ENCODE measurements at regions not wholly inside any gene's neighbourhood (a gene's known extent, or its start where the extent isn't known, plus 50 kb on each side); places are given as distances from the start of the nearest gene placed in this dataset.
A peak's percentile ranks its signal among the peaks of the same experiment; 100 is the strongest.

- DNase-seq = peak; percentile 1
Measured at GRCh38 chr2:145495590-145495989, 975.7 kb upstream of the ZEB2 start.

GRCh38 chr2:145494441-145494840 is 974.5 kb upstream of the ZEB2 start:
- no peak for DNase-seq

GRCh38 chr2:145488571-145488970 is 968.7 kb upstream of the ZEB2 start:
- DNase-seq = no peak

DNA sequence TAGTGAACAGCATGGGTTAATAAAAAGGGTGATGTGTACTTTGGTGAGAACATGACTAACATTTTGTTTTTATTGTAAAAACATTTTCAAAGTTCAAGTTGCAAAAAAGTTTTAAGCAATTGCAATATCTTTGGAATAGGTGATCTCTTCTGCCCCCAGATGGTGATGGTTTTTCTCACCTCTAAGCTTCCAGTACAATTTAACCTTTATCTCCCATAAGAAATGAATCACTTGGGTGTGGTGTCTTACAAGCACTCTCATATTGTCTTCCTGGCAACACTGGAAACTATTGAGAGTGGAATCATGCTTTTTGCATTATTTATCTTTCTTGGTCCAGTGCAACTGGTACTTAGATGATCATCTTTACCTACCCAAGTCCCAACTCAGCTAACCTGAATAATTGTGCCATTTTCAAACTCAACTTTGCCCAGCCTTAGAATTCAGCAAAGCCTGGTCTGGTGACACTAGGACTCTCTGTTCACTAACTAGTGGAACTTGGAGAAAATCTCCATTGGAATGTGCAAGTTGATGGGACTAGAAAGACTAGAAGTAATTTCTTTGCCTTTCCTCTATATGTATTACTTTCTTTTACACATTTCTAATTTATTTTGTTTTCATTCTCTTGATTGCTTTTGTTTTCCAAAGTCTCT is 964.7 kb upstream of the ZEB2 start:
- no peak for DNase-seq

DNA sequence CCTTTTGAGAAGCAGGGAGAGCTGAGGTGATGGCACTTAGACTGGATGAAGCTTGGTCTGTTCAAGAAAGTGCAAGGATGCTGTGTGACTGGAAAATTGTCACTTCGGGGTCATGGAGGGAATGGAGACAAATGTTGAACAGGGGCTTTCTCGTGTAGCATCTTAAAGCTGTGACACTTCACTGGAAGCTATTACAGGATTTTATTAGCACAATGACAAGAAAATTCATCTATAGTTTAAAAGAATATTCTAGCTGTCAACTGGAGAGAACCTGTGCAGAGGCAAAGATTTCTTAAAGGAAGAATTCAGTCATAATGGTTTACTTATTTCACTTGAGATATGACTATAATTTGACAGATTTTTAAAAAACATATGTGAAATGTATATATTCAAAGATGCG is 963.9 kb upstream of the ZEB2 start:
- no peak for DNase-seq

GRCh38 chr2:145481334-145481922 is 961.5 kb upstream of the ZEB2 start:
- no peak for DNase-seq

DNA sequence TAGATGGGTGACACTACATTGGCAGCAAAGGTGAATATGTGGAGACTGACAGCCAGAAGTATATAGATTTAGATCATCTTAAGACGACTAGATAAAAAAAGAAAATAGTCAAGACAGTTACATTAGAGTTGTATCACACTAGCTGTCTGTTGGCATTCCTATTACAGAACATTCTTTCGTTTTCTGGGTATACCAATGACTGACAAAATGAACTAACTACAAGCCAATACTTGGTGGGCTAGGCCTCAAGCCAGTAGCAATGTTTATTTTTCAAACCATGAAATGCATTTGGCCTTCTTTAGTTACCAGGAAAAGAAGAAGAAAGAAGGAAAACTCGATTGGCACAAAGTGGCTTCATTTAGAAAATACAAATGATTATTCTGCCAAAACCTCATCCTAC is 944.9 kb upstream of the ZEB2 start:
- no peak for DNase-seq

DNA sequence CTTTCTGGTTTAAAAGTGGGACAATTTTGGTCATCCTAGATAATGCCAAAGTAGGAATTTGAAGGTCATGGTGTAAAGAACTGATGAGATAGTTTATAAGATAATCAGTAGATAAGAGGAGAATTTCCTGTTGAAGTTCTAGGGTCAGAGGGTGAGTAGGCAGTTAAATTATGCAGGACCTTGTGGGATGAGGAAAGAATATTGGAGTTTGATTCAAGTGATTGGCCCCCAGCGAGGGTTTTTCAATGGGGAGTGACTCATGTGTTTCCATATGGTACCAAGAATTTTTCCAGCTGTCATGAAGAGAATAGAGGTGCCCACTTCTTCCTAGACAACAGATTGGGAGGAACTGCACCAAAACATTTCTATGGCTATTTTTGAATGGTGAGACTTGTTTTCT is 940.2 kb upstream of the ZEB2 start:
- DNase-seq = no peak

GRCh38 chr2:145431181-145431951 is 911.4 kb upstream of the ZEB2 start:
- DNase-seq = peak; percentile 99

DNA sequence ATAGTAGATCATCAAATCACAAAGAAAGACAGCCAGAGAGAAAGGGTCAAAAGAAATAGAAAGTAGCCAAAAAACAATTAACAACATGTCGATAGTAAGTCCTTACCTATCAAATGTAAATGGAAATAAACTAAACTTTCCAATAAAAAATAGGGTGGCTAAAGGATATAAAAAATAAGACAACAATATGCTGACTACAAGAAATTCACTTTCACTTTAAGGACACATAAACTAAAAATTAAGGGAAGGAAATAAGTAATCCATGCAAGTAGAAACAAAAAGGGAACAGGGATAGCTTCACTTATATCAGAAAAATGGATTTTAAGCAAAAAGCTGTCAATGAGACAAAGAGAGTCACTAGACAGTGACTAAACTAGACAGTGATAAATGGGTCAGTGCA is 903.9 kb upstream of the ZEB2 start:
- DNase-seq = no peak

- no peak for DNase-seq
Measured at GRCh38 chr2:145422576-145422975, 902.7 kb upstream of the ZEB2 start.

GRCh38 chr2:145421841-145422240 is 901.9 kb upstream of the ZEB2 start:
- DNase-seq = no peak

- DNase-seq = no peak
Measured at GRCh38 chr2:145416640-145417039, 896.7 kb upstream of the ZEB2 start.

GRCh38 chr2:145415151-145415550 is 895.2 kb upstream of the ZEB2 start:
- DNase-seq = no peak

GRCh38 chr2:145413261-145414030 is 893.5 kb upstream of the ZEB2 start:
- no peak for DNase-seq

- peak; percentile 24 for DNase-seq
Measured at GRCh38 chr2:145412155-145412554, 892.2 kb upstream of the ZEB2 start.

- peak; percentile 37 for DNase-seq
Measured at GRCh38 chr2:145411493-145411892, 891.6 kb upstream of the ZEB2 start.

GRCh38 chr2:145410086-145410485 is 890.2 kb upstream of the ZEB2 start:
- DNase-seq = no peak

DNA sequence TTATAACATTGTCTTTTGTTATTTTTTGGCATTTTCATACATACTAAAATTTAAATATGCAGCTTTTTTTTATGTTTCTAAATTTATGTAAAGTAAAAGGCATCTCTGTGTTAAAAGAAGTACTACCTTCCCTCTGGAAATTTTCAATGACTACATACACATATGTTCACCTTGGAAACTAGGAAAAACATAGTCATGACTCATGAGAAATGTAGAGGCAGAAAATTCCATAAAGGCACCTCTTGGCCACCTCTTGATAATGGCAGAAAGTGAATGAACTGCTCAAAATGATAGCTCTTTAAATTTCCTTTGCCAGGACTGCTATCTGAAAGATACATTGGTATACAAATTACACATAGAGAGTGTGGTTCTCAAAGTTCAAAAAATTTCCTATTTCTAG is 889.1 kb upstream of the ZEB2 start:
- no peak for DNase-seq

DNA sequence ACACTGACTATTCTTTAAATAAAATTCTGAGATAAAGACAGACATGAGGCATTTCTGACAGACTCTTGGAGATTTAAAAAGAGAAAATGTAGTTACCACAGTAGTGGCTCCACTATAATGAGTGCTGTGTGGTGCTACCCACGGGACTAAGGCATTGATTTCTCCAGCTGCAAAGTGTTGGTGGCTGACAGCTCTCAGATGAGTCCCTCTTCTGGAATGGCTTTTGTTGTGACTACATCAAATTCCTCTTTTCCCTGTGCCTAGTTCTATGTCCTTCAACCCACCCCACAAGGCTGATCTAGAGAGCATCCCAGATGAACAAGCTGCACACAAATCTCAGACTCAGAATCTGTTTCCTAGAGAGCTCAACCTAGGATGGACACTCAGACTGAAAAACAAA is 884.8 kb upstream of the ZEB2 start:
- no peak for DNase-seq

GRCh38 chr2:145402706-145403277 is 882.9 kb upstream of the ZEB2 start:
- no peak for DNase-seq

DNA sequence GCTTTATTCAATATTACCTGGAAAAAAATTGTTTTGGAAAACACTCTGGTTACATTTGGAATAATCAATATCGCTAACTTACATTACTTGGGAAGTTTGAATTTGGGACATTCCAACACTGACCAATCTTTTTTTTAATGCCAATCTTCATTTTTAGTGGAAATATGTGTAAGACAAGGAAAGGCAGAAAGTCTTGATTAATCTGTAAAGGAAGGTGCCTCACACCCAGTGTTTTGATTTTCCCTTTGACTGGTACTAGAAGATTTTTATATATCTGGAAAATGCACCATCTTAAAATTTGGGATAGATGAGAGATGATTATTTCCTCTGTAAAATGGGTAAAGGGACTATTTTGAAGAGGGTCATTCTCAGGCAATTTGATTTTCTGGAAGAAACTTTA is 879.2 kb upstream of the ZEB2 start:
- no peak for DNase-seq

DNA sequence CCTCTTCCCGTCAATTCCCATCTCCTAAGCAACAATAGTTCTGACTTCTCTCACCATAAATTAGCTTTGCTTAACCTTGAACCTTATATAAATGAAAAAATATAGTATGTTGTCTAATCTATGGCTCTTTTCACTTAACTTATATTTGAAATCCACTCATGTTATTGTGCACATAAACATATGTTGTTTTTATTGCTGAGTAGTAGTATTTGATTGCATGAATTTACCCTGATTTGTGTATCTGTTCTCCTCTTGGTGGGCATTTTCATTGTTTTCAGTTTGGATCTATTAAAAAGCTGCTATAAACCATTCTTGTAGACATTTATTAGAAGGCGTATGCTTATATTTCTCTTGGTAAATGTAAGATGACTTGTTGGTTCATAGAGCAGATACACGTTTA is 874.3 kb upstream of the ZEB2 start:
- no peak for DNase-seq

All from NCI-H748 treated with DMSO at 0.1 percent for 48 hours (cell line).